ENCODE measurements at regions not wholly inside any gene's neighbourhood (a gene's known extent, or its start where the extent isn't known, plus 50 kb on each side); places are given as distances from the start of the nearest gene placed in this dataset.

DNA sequence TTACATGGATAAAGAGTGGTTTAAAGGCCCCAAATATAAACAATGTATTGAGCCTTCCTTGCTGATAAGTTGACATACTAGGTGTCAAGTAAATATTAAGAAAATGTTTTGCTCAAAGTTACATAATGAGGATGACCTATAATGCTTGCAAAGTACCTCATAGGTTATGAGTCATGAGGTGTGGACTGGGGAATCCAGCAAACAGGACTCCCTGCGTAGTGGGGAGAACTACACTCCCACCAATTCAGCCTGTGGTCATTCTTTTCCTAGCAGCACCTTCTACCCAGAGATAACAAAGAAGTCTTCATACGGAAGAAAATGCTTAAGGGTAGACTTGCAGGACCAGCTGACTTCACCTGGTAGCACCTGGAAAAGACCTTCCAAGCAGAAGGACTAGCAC, 418.9 kb upstream of the CPEB2 start:
- Histone ChIP-seq H3K27ac (ENCODE audit: control insufficient read depth, insufficient read depth, low read length) (no peak overlapping the region), H3K4me3 (ENCODE audit: control insufficient read depth in 2 of 3, extremely low read depth in 1 of 3, insufficient read depth in 2 of 3, low read depth in 1 of 3, low read length in 3 of 3) (no peak overlapping the region), H3K4me1 (ENCODE audit: control insufficient read depth, extremely low read depth, insufficient read depth, low read length) (no peaks in the 10 kb centered on the region), H3K9me1 (ENCODE audit: control insufficient read depth, extremely low read depth, insufficient read depth, low read length) (no peaks in the 10 kb centered on the region), H3K4me2 (ENCODE audit: control insufficient read depth, extremely low read depth, insufficient read depth, low read depth, low read length) (no peak overlapping the region), H2AFZ (ENCODE audit: control insufficient read depth, low read length) (no peak overlapping the region), H3K27me3 (ENCODE audit: control insufficient read depth, extremely low read depth, insufficient read depth, low read length) (no peaks in the 10 kb centered on the region), H3K9ac (ENCODE audit: control insufficient read depth, extremely low read depth, insufficient read depth, low read length) (no peak overlapping the region), H3K79me2 (ENCODE audit: control insufficient read depth, insufficient read depth, low read length) (no peaks in the 10 kb centered on the region), H3K9me3 (ENCODE audit: control insufficient read depth, low read depth, low read length) (no peaks in the 10 kb centered on the region), H4K20me1 (ENCODE audit: control insufficient read depth, extremely low read depth, insufficient read depth, low read length) (no peaks in the 10 kb centered on the region), H3K36me3 (ENCODE audit: control insufficient read depth in 2 of 2, extremely low read depth in 1 of 2, insufficient read depth in 2 of 2, low read length in 2 of 2) (no peaks in the 10 kb centered on the region)
- no peak for DNase-seq (ENCODE audit: low read depth, low spot score)
- dilution Hi-C loops (cut with MboI; ENCODE audit: extremely low pct_ligation_motif_present, low sequenced_read_pairs) = no loop called here
- no peak for TF ChIP-seq EZH2 (IDR thresholded peaks at IDR 0.05; ENCODE audit: low read length)
- TF ChIP-seq, protein P1, sequence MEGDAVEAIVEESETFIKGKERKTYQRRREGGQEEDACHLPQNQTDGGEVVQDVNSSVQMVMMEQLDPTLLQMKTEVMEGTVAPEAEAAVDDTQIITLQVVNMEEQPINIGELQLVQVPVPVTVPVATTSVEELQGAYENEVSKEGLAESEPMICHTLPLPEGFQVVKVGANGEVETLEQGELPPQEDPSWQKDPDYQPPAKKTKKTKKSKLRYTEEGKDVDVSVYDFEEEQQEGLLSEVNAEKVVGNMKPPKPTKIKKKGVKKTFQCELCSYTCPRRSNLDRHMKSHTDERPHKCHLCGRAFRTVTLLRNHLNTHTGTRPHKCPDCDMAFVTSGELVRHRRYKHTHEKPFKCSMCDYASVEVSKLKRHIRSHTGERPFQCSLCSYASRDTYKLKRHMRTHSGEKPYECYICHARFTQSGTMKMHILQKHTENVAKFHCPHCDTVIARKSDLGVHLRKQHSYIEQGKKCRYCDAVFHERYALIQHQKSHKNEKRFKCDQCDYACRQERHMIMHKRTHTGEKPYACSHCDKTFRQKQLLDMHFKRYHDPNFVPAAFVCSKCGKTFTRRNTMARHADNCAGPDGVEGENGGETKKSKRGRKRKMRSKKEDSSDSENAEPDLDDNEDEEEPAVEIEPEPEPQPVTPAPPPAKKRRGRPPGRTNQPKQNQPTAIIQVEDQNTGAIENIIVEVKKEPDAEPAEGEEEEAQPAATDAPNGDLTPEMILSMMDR (optimal IDR thresholded peaks at IDR 0.05 in 1 of 3, IDR thresholded peaks at IDR 0.05 in 1 of 3, conservative IDR thresholded peaks at IDR 0.05 in 1 of 3; ENCODE audit: extremely low read depth in 1 of 3, insufficient read depth in 2 of 3, low read length in 3 of 3) = no peak
- FAIRE-seq = no peak

DNA sequence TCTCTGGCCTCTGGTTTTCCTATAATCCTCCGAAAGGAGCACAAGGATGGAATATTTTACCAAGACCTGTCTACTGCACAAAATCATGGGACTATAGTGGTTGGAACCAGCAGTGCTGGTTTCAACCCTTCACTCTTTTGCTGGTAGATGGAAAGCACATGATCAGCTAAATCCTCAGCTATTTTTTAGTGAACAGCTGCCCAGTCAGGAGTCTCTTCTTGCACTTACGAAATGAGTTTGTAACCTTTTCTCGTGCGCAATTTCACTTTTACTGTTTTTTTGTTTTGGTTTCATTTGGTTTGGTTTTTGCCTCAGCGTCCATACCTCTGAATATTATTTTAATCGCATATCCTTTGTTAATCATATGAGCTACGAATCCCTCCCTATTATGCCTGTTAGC, 418.5 kb upstream of the CPEB2 start:
- DNase-seq (ENCODE audit: low read depth, low spot score) (no peak), FAIRE-seq (no peak)
- Histone ChIP-seq H3K9me3 (ENCODE audit: control insufficient read depth, low read depth, low read length) (no peaks in the 10 kb centered on the region), H3K27me3 (ENCODE audit: control insufficient read depth, extremely low read depth, insufficient read depth, low read length) (no peaks in the 10 kb centered on the region), H3K4me1 (ENCODE audit: control insufficient read depth, extremely low read depth, insufficient read depth, low read length) (no peaks in the 10 kb centered on the region), H3K9me1 (ENCODE audit: control insufficient read depth, extremely low read depth, insufficient read depth, low read length) (no peaks in the 10 kb centered on the region), H3K4me2 (ENCODE audit: control insufficient read depth, extremely low read depth, insufficient read depth, low read depth, low read length) (no peak overlapping the region), H4K20me1 (ENCODE audit: control insufficient read depth, extremely low read depth, insufficient read depth, low read length) (no peaks in the 10 kb centered on the region), H3K27ac (ENCODE audit: control insufficient read depth, insufficient read depth, low read length) (no peak overlapping the region), H3K4me3 (ENCODE audit: control insufficient read depth in 2 of 3, extremely low read depth in 1 of 3, insufficient read depth in 2 of 3, low read depth in 1 of 3, low read length in 3 of 3) (no peak overlapping the region), H3K79me2 (ENCODE audit: control insufficient read depth, insufficient read depth, low read length) (no peaks in the 10 kb centered on the region), H2AFZ (ENCODE audit: control insufficient read depth, low read length) (no peak overlapping the region), H3K36me3 (ENCODE audit: control insufficient read depth in 2 of 2, extremely low read depth in 1 of 2, insufficient read depth in 2 of 2, low read length in 2 of 2) (no peaks in the 10 kb centered on the region), H3K9ac (ENCODE audit: control insufficient read depth, extremely low read depth, insufficient read depth, low read length) (no peak overlapping the region)
- TF ChIP-seq EZH2 (IDR thresholded peaks at IDR 0.05; ENCODE audit: low read length) = no peak
- TF ChIP-seq, protein P1 (optimal IDR thresholded peaks at IDR 0.05 in 1 of 3, IDR thresholded peaks at IDR 0.05 in 1 of 3, conservative IDR thresholded peaks at IDR 0.05 in 1 of 3; ENCODE audit: extremely low read depth in 1 of 3, insufficient read depth in 2 of 3, low read length in 3 of 3) = no peak
- dilution Hi-C loops (cut with MboI; ENCODE audit: extremely low pct_ligation_motif_present, low sequenced_read_pairs) = no loop called here
